HG03025 (cell line): ENCODE measurements at regions not wholly inside any gene's neighbourhood (a gene's known extent, or its start where the extent isn't known, plus 50 kb on each side); places are given as distances from the start of the nearest gene placed in this dataset.
"Not testable (repeated sequence)": the region's sequence is repeated elsewhere in the genome, so short reads cannot be mapped to it uniquely, and the experiment has no call there.

Experiments used
- ATAC-seq: cut with Tn5 transposase; IDR thresholded peaks from one replicate; pipeline ENCODE4 v1.9.1; 2021; ENCODE audit warnings: mild to moderate bottlenecking, moderate library complexity; ENCODE audit not compliant: unreplicated experiment, low FRiP score

DNA sequence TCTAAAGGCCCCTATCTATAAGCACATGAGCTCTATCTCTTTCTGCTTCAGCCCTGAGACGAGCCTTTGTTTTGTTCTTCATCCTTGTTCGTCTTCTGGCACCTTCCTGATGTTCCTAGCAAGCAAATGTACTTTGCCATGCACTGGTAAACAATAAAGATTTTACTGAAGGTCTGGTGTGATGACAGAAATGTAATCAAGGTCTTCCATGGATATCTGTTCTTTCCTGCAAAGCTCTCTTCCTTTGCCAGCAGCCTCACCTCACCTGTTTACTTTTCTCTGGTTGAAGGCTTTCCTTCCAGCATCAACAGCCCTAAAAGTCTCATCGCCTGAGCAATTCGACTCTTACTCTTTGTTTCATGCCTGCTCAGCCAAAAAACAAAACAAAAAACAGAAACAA is 330.3 kb downstream of the PCNX1 start:
- no peak for ATAC-seq

DNA sequence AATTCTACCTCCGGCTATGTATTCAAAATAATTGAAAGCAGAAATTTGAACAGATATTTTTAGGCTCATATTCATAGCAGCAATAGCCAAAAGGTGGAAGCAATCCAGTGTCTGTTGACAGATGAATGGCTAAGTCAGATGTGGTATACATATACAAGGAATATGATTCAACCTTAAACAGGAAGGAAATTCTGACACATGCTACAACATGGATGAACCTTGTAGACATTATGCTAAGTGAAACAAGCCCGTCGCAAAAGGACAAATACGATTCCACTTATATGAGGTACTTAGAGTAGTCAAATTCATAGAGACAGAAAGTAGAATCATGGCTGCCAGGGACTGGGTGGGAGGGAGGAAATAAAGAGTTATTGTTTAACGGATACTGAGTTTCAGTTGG is 331.6 kb downstream of the PCNX1 start:
- ATAC-seq: no peak

DNA sequence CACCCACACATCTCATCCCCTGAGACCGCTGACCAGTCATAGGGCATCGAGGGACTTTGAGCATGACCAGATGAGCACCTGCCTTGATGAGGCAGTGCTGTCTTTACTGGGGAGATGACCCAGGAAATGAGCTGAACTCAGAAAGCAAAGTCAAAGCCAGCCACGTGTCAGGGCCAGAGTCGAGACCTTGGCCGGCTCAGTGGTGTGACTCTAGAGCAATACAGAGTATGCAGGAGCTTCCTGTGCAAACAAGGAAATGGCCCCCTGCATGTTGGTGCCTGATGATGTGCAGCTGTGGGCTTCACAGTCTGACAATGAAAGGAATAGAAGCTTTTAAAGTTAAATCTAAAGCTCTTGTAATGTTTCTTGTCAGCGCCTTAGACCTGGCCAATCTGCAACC is 332.9 kb downstream of the PCNX1 start:
- no peak for ATAC-seq

DNA sequence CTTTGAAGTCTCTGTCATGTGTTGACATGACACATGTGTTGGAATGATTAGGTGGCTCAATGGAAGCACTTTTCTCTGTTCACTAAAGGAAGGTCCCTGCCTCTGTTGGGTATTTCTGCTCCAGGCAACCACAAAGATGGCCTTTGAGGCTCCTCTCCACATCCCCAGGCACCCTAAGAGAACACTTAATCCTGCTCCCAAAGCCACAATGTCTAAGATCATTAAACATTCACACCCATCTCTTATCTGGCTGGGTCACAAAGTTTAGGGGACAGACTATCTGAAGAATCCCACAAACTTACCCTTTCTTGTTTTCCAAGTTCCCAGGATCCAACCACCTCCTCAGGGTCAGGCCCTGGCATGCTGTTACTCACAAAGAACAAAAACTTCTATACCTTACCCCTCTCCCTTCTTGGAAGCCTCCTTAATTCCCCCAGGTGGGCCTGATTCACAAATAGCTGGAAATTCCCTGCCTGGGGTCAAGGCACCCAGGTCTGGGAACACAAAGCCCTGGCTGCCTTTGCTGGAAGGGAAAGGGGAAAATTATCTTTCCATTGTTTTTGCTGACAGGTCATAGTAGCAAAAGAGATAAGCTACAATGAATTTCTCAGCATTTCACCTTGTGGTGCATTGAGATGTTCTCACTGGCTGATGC is 333.7 kb downstream of the PCNX1 start:
- ATAC-seq: no peak

DNA sequence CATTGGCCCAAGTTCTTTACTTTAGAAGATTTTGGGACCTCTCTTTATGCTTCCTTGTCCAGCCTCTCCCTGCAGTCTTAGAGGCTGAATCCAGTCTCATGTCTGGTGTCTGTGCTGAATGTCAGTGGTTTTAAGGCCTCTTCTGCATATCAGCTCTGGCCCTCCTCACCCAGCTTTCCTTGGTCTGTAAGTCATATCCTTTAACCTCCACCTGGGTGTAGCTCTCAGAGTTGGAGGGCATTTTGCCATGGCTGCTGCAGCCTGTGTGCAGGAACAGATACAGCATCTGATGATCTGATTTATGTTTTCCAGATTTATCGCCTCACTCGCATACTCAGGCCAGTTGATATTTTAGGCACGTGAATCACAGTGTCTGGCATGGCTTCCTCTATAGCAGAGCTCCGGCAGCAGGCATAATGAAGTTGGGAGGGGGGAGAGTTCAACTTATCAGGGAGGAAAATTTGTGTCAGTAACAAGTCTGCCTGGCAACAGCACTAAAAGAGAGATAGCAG is 335.0 kb downstream of the PCNX1 start:
- no peak for ATAC-seq

DNA sequence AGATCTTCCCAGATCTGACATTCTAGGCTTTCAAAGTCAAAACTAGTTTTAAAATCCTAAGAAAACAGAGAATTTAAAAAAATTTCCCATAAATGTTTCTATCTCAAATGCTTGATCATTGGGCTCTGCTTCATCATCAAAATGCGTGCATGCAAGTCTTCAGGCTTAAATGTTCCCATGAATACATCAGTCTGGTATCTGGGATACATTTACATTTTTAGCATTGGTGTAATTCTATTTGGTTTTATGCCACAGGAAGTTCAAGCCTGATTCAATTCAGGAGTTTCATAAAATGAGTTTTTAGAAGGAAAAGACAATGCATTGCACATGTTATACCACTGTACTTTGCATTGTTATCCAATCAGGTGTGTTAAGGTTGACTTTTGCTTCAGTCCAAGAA is 336.4 kb downstream of the PCNX1 start:
- no peak for ATAC-seq

DNA sequence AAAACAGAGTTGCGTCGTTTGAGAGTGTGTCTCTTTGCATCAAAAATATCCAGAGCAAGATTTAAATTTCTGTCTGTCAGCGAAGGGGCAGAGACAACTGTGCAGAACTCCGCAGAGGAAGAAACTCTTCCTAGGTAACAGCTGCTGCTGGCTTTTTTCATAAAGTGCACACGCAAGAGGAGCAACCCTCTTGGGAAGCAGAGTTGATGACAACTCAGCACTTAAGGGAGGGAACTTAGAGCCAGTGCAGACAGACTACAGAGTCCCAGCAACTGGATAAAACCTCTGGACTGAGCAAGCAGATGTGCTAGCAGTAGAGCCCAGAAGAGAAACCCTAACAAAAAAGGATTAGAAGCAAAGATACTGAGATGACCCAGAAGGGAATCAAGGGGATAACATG is 337.1 kb downstream of the PCNX1 start:
- no peak for ATAC-seq

DNA sequence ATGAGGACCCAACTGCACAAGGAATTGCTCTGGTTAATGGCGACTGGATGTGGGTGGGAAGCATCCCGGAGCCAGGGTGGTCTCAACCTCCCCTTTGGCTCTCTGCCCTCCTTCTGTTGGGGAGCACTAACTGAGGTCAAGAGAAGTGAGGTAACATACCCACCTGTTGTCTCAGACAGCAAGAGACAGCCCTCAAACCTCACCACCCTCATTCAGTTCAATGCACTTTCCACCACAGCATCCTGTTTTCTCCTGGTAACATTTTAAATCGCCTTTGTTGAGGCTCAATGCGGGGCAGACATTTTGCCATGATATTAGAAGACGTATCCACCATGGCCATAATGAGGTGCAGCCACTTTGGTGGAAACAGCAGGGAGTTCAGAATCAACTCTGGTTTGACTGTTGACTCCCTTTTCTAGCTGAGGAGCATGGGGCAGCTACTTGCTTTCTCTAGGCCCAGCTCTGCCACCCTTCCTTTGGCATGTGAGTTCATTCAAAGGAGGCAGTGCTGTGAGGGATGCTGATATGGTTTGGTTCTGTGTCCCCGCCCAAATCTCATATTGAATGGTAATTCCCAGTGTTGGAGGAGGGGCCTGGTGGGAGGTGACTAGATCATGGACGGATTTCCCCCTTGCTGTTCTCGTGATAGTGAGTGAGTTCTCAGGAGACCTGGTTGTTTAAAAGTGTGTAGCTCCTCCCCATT is 338.6 kb downstream of the PCNX1 start:
- no peak for ATAC-seq

DNA sequence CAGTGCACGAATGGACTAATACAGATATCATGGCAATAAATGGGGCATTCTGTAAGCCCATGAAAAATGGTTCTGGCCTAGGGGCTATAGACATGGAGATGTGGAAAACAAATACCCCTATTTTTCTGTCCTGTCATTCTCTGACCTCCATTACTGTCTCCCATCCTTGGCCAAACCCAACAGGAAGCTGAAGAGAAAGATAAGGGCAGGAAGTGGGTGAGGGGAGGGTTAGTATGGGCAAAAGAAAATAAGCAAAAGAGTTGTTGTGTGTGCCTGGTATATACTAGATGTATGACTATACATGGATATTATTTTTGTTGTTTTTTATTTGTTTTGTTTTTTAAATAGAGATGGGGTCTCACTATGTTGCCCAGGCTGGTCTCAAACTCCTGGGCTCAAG is 339.3 kb downstream of the PCNX1 start:
- ATAC-seq: no peak

DNA sequence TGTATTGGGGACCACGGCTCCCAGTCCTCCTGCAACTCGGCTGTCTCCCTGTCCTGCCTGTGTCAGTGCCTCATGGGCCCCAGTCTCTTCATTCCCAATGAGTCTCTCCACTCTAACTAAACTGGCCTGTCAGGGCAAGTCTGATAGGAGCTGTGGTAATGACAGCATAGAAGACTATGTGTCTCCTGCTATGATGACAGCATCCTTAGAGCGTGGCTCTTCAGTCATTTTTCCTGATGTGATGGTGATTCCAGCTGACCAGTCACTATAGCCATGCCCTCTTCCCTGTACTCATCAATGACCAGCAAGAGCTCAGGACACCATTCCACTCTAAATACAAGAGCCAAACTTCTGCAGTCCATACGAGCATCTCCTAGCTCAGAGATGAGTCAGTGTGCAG is 339.8 kb downstream of the PCNX1 start:
- no peak for ATAC-seq

DNA sequence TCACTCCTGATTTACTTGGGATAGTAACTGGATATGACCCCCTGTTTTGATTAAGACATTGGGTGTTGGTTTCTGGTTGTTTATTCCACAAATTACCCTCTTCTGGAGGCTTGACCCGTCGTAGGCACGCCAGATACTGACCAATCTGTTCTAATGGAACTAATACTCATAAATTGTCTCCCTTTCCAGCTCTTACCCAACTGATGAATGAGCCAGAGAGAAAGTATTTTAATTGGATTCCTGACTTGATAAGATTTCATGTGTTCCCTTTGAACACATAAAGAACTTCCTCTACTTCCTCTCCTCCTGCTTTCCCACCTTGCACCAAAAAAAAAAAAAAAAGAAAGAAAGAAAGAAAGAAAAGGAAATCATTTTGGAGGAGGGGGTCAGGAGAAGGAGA is 340.9 kb downstream of the PCNX1 start:
- ATAC-seq: no peak

DNA sequence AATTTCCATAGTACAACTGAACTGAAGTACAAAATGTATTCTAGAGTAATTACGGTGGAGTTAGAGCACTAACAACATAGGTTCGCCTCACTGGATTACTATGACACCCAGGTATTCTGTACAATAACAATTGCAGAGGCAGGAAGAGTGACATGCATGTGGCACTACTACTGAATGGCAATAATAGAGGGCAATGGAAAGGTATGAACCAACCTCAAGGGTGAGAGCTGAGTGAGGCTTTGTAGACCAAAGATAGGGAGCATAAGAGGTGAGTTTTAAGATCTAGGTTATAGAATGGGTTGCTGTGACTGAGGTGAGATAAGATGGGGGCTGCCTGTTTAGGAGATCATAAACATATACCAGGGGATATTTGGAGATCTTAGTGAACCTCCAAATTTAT is 343.1 kb downstream of the PCNX1 start:
- no peak for ATAC-seq

DNA sequence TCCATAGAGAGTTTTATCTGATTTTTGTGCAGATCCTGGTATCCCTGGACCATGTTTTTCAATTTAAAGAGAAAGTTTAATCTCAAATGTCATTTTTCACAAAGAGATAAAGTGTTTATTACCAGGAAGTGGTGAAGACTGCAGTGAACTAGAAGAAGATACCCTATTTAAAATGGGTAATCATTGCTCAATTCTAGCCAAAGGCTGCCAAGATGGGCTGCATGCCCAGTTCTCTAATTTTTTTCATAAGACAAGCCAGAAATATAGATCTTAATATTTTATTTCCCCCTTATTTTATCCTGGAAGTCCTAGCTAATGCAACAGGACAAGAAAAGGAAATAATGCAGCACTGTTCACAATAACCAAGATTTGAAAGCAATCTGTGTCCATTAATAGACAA is 343.5 kb downstream of the PCNX1 start:
- ATAC-seq: no peak

DNA sequence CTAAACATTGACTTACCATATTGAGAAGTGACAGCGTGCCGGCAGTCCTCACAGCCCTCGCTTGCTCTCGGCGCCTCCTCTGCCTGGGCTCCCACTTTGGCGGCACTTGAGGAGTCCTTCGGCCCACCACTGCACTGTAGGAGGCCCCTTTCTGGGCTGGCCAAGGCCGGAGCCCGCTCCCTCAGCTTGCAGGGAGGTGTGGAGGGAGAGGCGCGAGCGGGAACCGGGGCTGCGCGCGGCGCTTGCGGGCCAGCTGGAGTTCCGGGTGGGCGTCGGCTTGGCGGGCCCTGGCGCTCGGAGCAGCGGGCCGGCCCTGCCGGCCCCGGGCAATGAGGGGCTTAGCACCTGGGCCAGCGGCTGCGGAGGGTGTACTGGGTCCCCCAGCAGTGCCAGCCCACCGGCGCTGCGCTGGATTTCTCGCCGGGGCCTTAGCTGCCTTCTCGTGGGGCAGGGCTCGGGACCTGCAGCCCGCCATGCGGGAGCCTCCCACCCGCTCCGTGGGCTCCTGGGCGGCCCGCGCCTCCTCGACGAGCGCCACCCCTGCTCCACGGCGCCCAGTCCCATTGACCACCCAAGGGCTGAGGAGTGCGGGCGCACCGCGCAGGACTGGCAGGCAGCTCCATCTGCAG is 346.9 kb downstream of the PCNX1 start:
- ATAC-seq: not testable (repeated sequence)

DNA sequence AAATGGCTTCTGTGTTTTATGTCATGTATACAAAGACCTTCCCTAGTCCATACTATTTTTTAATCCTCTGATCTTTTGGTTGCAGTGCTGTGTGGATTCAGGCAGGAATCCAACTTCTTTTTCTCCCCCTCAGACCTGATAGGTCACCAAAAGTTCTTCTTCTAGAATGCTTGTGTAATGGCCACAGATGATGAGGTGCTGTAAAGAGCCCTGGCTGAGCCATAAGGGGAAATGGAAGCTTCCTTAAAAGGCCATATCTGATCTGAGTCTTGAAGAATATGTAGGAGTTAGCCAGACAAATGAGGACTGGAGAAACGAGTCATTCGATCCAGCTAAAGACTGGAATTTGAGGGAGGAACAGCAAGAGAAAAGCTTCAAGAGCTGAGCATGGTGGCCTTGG is 353.9 kb downstream of the PCNX1 start:
- no peak for ATAC-seq

DNA sequence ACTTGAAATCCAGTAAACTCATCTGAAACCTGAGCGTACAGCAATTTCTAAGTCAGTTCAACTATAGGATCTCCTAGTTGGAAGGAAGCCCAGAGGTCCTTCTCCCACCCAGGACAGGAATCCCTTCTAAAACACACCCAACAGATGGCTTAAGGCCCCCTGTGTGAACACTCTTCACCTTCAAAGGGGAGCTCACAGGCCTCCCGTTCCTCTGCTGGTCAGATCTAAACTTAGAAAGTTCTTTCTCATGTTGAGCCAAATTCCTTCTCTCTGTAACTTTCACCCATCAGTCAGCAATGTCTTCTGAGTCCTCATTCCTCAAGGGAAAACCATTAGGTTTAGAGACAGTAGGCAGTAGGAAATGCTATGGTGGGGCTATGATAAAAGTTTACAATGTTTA is 355.2 kb downstream of the PCNX1 start:
- no peak for ATAC-seq

DNA sequence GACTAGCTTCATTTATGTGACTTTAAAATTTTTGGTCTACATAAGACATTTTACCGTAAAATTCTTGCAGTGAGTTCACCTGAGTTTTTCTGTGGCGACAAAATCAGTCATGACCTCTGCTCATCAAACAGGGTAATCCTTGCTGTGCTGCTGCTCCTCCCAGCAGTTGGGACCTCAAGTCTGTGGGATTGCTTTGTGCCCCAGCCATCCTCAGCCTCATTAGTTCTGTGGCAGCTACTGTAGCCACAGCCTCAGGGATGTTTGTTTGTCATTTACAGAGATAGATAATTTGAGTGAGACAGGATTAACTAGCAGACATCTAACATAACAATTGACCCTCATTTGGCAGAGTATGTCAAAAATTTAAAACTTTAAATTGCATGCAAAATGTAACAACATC is 357.0 kb downstream of the PCNX1 start:
- ATAC-seq: no peak

DNA sequence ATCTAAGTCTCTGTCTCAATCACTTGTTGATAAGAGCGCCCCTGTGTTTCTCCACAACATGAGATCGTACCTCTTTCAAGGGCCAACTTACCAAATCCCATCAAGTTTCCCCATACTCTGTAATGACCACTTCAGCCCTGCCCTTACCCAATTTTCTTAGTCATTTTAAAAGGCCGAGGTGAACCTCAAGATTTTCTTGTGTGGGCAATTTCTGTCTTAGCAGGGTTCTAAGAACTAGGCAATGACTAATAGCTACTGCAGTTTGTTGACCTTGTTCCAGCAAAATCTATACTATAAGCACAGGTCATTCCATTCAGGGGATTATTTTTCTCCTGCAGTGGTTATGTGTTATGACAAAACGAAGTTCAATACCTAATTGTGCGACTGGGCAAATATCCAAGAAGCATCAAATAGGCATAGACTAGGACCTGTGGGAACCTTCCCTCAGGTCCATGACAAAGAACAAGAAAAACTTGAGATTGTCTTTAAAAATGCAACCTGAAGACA is 359.8 kb downstream of the PCNX1 start:
- ATAC-seq: no peak

DNA sequence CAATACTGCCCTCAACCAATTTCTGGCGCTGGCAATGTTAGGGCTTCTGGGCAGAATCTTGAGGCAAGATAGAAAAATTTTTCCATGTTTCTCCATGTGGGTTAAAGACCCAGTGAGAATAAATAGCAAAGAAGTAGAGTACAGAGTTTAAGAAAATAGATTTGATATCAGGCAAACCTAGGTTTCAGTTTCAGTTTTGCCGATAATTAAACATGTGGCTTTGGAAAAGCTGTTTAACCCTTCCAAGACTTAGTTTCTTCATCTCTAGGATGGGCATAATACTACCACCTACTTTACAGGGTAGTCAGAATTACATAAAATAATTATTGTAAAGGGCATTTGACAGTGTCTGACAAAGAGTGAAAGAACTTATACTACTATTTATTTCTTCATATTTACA is 360.4 kb downstream of the PCNX1 start:
- no peak for ATAC-seq

DNA sequence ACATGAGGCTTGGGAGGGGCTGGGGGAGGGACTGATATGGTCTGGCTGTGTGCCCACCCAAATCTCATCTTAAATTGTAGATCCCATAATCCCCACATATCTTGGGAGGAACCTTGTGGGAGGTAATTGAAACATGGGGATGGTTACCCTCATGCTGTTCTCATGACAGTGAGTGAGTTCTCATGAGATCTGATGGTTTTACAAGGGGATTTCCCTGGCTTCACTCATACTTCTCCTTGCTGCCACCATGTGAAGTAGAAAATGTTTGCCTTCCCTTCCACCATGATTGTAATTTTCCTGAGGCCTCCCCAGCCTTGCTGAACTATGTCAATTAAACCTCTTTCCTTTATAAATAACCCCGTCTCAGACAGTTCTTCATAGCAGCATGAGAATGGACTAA is 362.9 kb downstream of the PCNX1 start:
- ATAC-seq: no peak

DNA sequence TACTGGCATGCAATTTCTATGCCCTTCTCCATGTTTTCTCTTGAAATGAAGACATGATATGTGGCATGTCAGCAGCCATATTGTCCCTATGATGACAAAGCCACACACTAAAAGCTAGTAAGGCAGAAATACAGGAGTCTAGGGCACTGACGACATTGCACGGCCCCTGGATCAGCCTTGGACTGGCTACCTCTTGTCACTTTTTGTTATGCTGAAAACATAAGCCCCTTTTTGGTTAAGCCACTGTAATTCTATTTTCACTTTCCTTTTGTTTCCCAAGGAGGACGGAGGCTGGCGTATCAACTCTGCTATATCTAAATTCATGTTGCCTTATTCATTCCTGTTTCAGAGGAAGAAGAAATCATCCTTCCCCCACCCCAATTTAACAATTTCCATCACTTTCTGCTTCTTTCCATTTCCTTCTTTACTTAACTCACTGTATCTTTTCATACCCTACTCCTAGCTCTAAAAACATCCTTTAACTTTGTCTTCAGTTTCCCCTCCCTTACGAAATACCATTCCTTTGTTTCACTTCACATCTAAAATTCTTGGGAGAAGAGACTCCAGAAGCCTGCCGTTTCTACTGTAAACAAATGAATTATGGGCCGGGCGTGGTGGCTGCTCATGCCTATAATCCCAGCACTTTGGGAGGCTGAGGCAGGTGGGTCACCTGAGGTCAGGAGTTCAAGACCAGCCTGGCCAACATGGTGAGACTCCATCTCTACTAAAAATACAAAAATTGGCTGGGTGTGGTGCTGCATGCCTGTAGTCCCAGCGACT is 364.1 kb downstream of the PCNX1 start:
- no peak for ATAC-seq
